AG04449 (cell line): ENCODE measurements at regions not wholly inside any gene's neighbourhood (a gene's known extent, or its start where the extent isn't known, plus 50 kb on each side); places are given as distances from the start of the nearest gene placed in this dataset.

Experiments used
- CTCF ChIA-PET: fragments of 350-600 bp; formaldehyde crosslinking; extraction: SDS; loops from one replicate; lab custom pipeline; 2021; ENCODE audit warnings: antibody characterized with exemption; lab: Yijun Ruan, JAX
- POLR2A ChIA-PET: fragments of 400-600, 350-600 bp; formaldehyde crosslinking; extraction: SDS; loops from one replicate; lab custom pipeline; 2020; ENCODE audit warnings: antibody characterized with exemption, inconsistent platforms; lab: Yijun Ruan, JAX
- DNase-seq: peaks from one replicate; pipeline ENCODE4 v3.0.0-alpha.2; 2010; ENCODE audit warnings: low read depth, low spot score
- H3K4me3 ChIP-seq: 2 replicates; pipeline ENCODE4 v1.5.1; 2011; ENCODE audit warnings: low read depth, mild to moderate bottlenecking, control low read depth, low read length
- TF ChIP-seq, protein P1 (sequence below): IDR thresholded peaks from one replicate; pipeline ENCODE4 v1.5.1; 2011; ENCODE audit warnings: mild to moderate bottlenecking, moderate library complexity, low read length, control low read depth, inconsistent platforms; ENCODE audit not compliant: insufficient read depth; ENCODE audit errors: missing control alignments

DNA sequence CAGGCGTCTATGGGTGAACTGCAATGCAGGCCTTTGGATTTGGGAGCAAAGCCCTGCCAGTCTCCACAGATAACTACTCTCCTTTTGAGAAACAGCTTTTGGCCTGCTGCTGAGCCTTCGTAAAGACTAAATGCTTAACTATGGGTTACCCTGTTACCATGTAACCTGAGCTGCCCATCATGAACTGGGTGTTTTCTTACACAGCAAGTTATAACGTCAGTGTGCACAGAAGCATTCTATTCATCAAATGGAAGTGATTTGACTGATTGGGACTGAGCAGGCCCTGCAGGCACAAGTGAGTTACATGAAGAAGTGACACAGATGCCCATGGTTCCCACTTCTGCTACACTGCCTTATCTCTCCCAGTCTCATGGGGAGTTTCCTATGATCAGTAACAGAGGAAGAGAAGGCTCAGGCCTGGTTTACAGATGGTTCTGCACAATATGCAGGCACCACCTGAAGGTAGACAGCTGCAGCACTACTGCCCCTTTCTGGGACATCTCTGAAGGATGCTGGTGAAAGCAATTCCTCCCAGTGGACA, 319.1 kb downstream of the CD83 start:
- H3K4me3 ChIP-seq: no peak overlapping the region
- DNase-seq: no peak
- TF ChIP-seq, protein P1, sequence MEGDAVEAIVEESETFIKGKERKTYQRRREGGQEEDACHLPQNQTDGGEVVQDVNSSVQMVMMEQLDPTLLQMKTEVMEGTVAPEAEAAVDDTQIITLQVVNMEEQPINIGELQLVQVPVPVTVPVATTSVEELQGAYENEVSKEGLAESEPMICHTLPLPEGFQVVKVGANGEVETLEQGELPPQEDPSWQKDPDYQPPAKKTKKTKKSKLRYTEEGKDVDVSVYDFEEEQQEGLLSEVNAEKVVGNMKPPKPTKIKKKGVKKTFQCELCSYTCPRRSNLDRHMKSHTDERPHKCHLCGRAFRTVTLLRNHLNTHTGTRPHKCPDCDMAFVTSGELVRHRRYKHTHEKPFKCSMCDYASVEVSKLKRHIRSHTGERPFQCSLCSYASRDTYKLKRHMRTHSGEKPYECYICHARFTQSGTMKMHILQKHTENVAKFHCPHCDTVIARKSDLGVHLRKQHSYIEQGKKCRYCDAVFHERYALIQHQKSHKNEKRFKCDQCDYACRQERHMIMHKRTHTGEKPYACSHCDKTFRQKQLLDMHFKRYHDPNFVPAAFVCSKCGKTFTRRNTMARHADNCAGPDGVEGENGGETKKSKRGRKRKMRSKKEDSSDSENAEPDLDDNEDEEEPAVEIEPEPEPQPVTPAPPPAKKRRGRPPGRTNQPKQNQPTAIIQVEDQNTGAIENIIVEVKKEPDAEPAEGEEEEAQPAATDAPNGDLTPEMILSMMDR: no peak
- ChIA-PET CTCF (no interaction called here), POLR2A (no interaction called here)

DNA sequence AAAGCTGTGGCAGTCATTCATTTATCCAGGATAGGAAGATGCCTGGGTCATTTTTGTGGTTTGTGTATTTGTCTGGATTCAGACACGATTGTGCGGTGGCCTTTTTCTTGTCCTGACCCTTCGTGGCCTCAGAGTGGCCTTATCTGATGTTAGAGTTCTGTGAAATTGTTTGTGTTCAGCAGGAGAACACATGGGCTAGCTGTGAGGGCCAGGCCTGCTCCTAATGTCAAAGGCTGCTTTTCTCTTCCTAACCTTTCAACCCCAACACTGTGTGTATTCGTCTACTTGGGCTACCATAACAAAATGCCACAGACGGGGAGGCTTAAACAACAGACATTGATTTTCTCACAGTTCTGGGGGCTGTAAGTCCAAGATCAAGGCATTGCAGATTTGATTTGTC, 321.8 kb downstream of the CD83 start:
- H3K4me3 ChIP-seq: no peak overlapping the region
- TF ChIP-seq, protein P1: no peak
- CTCF ChIA-PET: no interaction called here
- POLR2A ChIA-PET: no interaction called here
- DNase-seq: no peak

- ChIA-PET POLR2A (no interaction called here), CTCF (no interaction called here)
- TF ChIP-seq, protein P1: no peak
Observed at GRCh38 chr6:14440215-14440910, 322.8 kb downstream of the CD83 start.

GRCh38 chr6:14440940-14441781, 323.6 kb downstream of the CD83 start:
- no peak overlapping the region for H3K4me3 ChIP-seq
- DNase-seq: no peak
- POLR2A ChIA-PET: no interaction called here
- CTCF ChIA-PET: no interaction called here
- TF ChIP-seq, protein P1: no peak

More at GRCh38 chr6:14440215-14440910, 322.8 kb downstream of the CD83 start:
- H3K4me3 ChIP-seq: no peak overlapping the region
- no peak for DNase-seq

GRCh38 chr6:14442242-14442641, 324.7 kb downstream of the CD83 start:
- H3K4me3 ChIP-seq: no peak overlapping the region
- TF ChIP-seq, protein P1: no peak
- ChIA-PET CTCF (no interaction called here), POLR2A (no interaction called here)
- no peak for DNase-seq
